T-helper 2 cell treated with Interferon-gamma antibody and Interleukin-4, amounts not matched to agents 100 ng/mL and 5 ng/mL, for 36 hours (primary cell): ENCODE measurements at regions not wholly inside any gene's neighbourhood (a gene's known extent, or its start where the extent isn't known, plus 50 kb on each side); places are given as distances from the start of the nearest gene placed in this dataset.

Experiments
- intact Hi-C: fragments of 100-400 bp; cut with micrococcal nuclease; formaldehyde crosslinking; loops from one replicate; pipeline ENCODE4 v1.15.1; 2023

DNA sequence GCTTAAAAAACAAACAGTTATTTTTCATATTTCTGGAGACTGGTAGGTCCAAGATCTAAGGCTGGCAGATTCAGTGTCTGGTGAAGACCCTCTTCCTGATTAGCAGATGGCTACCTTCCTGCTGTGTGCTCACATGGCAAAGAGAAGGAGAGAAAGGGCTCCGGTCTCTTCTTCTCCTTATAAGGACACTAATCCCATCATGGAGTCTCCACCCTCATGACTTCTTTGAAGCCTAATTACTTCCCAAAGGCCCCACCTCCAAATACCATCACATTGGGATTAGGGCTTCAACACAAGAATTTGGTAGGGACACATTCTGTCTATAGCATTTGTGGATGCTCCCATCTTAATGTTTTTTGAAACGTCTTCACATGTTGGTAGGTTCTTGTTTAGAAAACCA, 391.1 kb downstream of the TMEM161B start:
- intact Hi-C loops: no loop called here

DNA sequence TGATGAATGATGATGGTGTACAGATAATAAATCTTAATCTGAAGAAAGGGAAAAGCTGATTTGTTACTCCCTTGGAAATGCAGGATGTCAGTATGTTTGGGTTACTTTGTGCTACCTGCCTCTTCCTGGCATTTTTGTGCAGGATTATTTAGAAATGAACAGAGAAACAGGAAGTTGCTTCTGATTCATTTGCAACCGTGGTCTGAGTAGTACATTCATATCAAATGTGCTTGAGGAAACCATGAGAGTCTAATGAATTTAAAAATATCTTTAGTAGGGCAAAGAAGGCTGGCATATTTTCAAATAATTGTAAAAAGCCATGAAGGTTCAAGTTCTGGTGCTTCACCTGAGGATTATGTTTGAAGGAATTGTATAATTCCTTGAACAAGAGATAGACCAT, 391.6 kb downstream of the TMEM161B start:
- intact Hi-C loops: no loop called here

DNA sequence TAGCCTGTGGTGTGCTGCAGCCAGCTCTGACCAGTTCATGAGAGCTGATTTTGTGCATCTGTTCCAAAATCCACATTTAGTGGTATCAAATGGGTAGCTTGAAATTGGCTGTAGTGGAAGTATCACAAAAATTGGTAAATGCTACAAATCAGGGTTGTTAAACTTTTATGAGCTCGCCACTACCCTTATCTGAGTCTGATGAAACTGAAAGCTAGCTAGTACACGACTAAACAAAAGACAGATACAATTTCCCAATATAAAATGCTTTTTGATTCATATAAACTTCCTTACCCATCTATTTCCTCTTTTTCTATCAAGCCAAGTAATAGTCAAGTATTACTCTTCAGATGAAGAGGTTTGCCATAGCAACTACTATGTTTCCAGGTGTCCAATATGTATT, 392.0 kb downstream of the TMEM161B start:
- intact Hi-C loops: no loop called here

DNA sequence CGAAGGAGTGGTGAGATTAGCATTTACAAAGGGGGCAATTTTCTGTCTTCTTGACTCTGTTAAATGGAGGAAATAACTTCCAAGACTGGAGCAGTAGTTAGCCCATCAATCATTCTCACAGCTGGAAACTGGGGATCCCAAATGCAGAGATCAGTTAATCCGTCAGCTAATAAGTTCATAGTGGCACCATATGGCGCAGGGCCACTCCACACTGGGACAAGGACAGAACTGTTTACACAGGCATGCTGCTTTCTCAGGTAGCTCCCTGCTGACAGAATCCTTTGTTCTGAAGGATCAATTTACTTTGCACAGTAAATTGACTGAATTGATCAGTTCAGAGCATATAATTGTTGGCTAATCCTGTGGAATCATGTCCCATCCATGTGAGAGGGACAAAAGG, 395.7 kb downstream of the TMEM161B start:
- intact Hi-C loops: no loop called here

DNA sequence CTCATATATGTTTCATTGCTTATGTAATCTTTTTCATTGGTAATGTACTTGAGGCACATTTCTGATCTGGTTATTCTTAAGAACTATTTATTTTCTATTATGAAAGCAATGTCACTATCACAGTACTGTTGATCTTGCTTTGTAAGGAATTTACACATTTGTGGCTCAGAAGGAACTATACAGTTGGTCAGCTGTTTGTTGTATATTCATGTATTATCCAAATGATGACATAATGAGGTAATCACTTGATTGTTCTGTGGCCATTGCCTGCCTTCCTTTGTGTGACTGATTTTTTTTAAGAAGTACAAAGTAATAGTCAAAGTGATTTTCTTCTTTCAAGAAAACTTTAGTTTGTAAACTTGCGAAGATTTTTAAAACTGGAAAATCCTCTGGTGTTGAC, 399.9 kb downstream of the TMEM161B start:
- intact Hi-C loops: no loop called here

DNA sequence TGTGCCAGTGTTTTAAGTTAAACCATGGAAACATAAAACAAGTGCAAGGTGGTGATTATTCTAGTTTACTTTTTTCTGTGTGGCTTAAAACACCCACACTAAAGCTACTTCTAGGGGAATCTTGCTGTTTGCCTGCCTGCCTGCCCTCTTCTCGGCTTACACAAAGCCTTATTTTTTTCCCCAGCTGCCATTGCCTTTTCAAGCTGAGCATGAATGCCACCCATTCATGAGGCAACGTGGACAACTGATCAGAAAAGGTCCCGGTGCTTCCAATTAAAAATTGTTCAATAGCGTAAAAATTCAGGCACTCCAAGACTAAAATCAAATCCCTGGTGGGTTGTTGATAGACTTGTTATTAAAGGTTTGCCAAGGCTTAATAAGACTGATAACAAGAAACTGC, 401.4 kb downstream of the TMEM161B start:
- intact Hi-C loops: no loop called here

DNA sequence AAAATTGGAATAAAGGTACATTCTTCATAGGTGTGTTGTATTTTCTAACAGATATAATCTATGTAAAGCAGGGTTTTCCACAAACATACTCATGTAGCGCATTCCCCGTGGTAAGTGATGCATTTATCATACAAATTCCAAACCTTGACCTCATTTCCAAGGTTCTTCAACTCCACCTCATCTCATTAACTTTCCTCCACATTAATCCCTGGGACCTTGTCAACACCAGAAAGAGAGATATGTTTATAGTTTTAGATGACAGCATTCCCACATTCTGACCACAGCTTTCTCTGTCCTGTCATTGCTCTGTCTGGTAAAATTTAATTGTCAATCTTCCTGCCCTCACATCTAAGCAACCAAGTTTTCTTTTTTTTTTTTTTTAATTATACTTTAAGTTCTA, 415.1 kb downstream of the TMEM161B start:
- intact Hi-C loops: no loop called here

DNA sequence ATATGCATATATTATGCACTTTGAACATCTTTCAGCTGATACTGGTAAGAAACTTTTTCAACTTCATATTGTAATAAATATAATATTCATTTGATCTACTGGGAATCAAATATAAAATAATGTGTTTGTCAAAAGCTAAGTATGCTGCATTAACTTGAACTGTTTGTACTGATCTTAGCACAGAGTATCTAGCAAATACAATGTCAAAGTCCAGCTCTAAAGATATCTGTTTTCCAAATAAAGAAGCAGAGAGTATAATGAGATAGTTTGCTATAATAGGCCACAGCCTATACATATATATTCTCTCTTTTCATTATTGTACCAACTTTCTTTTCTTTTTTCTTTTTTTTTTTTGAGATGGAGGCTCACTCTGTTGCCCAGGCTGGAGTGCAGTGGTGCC, 417.0 kb downstream of the TMEM161B start:
- intact Hi-C loops: no loop called here

DNA sequence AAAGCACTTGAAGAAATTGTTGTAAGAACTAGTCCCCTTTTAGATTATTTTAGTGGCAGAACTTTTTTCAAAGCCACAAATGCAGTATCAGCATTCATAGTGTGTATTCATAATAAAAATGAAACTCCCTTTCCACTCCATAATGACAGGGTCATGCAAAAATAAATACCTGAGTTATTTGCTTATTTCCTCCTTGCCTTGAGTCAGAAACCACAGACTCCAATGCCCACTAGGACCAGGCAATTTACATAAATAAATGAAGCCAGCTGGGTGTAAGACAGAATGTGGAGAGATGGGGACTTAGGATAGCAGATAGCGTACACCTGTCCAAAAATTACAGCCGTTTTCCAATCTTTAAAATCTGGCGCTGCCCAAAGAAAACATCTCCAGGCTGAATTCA, 417.8 kb downstream of the TMEM161B start:
- intact Hi-C loops: no loop called here

DNA sequence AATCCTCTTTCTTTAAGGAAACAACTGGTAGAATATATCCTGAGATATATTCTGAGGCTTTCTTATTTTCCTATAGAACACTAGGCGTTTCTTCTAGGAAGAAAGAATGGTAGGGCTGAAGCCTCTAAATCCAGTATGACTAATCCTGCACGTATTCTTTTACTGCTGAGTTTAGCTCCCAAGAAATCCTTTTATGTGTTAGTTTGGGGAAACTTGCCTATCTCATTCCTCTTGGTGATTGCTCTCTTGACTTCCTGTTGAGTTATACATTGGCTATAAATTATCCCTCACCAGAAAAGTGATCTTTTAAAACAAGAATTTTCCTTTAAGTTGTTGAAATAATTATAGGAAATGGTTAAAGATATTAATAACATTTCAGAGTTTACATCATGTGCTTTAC, 422.9 kb downstream of the TMEM161B start:
- intact Hi-C loops: no loop called here

DNA sequence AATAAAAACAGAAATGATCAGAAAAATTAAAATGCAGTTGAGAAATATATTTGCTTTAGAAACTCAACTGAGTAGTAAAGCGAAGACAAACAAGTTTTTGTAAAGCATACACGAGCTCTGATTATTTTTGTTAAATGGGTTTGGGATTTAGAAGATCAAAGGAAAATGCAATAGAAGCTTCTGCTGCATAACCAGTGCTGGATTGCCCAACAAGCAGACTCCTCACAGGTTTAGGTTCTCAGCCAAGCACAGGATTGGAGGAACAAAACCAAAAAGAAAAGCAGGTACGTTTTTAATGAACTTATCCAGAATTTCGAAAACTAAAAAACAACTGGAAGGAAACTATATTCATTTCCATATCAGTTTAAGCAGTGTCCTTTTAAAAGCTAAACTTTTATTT, 423.8 kb downstream of the TMEM161B start:
- intact Hi-C loops: no loop called here

DNA sequence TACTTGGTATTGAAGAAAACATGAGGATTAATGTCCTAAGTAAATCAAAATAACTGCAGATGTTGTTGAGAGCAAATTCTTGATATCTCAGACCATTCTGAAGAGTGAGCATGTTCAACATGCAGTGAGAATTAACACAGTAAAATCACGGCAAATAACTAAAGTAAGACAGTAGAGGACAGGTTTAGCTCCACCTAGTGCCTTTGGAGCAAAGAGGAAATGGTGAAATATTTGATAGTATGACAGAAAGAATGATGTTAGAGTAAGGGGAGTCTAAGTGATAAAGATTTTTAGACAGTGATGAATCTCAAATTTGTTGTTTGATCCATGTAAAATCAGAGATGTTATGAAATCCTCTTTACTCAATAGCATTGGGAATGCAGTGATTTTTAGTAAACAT, 424.2 kb downstream of the TMEM161B start:
- intact Hi-C loops: no loop called here

DNA sequence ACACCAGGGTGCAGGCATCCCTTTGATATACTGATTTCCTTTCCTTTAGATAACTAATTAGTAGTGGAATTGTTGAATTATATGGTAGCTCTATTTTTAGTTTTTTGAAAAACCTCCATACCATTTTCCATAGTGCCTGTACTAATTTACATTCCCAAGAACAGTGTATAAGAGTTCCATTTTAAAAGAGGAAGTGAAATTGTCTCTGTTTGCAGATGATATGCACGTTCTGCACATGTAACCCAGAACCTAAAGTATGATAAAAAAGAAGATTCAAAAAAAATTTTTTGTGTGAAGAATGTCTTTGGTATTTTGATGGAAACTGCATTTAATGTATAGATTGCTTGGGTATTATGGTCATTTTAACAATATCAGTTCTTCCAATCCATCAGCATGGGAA, 424.0 kb upstream of the CCNH start:
- intact Hi-C loops: no loop called here

DNA sequence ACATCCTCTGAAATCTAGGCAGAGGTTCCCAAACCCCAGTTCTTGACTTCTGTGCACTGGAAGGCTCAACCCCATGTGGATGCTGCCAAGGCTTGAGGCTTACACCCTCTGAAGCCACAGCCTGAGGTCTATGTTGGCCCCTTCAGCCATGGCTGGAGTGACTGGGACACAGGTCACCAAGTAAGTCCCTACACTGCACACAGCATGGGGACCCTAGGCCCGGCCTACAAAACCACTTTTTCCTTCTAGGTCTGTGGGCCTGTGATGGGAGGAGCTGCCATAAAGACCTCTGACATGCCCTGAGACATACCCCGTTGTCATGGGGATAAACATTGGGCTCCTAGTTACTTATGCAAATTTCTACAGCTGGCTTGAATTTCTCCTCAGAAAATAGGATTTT, 418.8 kb upstream of the CCNH start:
- intact Hi-C loops: no loop called here

DNA sequence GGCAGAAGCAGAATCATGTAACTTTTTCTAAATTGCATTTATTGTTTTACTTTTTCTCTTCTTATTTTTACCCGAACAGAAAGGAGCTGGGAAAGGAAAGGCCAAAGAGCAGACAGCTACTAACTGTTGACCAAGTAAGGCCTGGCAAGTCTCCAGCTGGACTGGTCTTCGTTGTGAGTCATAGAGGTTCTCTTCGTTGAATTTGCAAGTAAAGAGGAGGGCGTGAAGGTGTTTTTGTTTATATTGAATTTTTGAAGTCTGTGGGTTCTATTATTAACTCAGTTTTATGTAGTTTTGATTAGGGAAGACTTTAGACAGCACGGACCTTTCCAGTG, 416.5 kb upstream of the CCNH start:
- intact Hi-C loops: no loop called here

DNA sequence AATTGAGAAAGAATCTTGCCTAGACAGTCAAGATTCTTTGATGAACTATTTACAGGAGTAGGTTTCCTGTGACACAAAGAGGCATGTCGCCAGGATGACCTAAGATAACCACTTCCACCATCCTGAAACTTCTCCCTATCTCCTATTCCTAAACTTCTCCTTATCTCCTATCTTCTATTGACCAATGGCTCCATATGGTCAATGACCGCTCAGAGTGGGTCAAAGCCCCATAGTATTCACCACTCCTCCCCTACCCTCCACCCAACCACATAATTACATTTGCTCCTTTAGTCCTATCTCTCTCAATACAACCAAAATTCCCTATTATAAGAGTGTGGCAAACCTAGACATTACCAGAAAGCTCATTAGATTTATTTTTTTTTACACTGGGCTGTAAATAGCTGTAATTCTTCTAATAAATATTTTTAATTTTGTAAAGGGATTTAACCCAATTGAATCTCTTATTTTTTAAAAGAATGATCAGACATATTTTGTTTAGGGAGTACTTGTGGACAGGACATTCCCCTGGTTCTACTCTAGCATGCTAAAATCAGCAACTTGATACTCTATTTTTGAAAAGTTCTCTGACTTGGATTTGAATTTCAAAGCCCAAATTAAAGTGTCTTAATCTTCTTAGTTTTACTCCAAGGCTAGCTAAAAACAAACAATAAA, 416.0 kb upstream of the CCNH start:
- intact Hi-C loops: no loop called here

DNA sequence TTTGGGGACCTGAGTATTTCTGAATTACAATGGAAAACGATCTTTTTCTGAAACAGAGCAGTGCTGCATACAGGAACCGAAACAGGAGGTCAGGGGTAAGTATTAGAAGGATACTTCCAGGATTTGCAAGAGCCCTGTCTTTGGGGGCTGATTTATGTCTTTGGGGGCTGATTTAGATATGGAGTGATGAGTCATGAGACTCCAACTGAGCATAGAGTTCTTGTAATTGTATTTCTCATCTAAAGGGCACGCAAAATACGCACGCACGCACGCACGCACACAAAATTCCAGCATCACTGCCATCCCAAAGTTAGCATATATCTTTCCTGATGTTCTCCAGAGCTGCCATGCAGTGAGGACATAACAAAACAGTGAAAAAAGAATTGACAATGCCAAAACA, 414.8 kb upstream of the CCNH start:
- intact Hi-C loops: no loop called here

DNA sequence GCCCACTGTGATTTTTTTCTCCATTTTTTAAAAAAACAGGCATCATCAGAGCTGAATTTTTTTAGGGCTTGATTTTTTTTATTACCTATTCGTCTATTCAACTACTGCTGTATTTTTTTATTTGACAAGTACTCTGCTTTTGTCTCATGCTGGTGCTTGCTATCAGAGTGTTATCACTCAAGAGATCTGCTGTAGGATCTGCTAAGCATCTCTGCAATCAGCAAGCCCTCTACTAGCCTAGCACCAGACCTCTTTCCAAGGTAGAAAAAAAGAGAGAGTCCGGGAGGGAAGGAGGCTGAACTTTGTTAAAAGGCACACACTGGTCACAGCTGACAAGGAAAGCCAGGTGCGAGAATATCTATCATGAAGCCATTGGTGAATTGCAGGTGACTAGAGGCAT, 413.8 kb upstream of the CCNH start:
- intact Hi-C loops: no loop called here

DNA sequence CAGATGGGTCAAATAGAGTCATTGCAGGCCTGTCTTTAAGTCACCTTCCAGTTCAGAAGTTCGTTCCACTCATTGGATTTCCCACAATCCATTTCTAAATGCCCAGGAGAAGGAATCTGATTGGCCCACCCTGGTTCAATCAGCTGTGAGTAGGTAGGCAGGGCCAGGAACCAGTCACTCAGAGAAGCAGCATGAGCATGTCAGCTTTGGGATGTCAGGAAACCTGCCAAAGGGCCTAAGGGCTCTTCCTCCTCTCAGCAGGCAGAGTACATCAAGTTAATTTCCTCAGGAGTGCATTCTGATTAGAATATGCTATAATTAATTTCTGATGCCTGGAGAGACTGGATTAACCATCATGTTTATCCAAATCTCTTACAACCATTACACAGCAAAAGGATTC, 412.9 kb upstream of the CCNH start:
- intact Hi-C loops: no loop called here

DNA sequence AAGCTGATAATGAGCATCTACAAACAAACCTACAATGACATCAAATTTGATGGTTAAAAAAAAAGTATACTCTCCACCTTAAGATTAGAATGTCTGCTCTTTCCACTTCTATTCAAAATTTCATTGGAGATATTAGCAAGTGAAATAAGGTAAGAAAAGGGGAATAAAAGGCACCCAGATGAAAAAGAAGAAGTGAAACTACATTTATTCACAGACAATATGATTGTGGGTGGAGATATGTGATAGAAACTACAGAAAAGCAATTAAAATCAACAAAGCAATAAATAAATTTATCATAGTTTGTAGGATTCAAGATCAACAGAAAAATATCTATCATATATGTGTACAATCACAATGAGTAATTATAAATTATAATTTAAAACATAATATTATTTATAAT, 395.1 kb upstream of the CCNH start:
- intact Hi-C loops: no loop called here

DNA sequence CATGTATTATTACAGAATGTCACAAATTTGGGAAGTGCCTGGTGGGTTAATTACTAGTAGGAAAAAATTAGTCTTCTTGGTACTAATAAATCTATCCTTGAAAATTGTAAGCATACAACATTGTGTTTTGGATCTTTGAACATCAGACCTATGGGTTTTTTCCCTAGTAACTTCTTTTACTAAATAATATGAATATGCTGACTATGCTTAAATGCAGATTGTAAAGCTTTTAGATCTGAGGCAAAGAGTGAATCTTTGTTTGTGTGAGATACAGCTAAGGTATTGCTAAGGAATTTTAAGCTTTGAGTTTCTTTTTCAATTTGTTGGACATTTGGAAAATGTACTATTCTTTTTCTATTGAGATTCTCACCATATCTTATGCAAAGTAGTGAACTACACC, 390.6 kb upstream of the CCNH start:
- intact Hi-C loops: no loop called here

DNA sequence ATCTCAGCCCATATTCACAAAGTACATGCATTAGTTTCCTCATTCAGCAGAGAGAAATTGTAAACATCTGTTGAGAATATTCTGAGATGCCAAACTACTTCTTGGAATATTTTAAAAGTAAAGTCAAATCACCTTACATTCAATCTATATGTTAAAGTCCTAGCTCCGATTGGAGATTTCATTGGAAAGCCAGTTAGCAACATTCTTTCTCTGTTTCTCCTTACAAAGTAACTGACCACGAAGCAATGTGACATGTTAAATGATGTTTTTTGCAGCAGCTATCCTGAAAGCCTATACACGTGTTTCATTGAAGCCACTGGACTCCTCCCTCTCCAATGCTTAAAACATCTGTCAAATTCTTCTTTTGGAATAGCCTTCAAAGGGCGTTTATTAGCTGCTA, 379.1 kb upstream of the CCNH start:
- intact Hi-C loops: no loop called here

DNA sequence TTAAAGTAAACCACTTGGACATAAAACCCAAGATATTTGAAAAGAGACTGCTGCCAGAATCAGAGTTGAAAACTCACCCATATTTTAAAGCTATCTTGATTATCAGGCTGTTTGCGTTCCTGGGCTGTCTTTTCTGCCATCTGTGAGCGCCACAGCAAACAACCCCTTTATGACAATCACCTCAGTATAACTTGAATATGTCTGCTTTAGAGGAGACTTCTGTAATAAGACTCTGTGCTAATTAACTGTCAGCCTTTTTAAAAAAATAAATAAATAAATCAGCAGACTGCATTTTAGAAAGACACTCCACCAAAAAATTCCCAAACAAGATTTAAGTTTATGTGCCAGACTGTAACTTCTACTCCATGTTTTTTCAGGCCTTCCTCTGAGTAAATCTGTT, 375.7 kb upstream of the CCNH start:
- intact Hi-C loops: no loop called here

DNA sequence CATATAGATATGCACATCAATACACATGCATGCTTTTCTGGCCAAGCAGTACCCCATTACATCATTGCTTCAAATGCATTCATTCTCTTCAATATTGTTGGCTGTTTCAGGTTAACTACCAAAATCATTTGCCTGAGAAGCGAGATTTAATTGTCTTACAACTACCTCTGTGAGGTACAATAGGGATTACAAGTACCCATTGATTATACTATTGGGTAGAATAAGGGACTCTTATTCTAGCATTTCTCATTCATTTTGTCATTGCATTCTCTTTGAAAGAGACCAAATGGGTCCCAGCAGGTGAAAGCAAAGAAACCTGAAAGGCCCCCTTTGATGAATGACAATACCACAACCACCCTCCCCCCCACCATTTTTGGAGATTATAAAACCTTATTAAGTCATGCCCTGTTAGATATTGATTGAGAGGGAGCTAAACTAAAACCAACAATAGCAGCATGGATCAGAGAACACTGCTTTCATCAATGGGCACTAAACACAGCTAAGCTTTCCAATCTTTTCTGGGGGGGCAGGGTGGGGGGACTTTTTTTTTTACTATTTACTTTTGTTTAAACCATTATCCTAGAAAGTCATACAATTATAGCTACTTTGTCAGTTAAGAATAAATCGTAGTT, 375.0 kb upstream of the CCNH start:
- intact Hi-C loops: no loop called here
